ENCODE measurements at regions not wholly inside any gene's neighbourhood (a gene's known extent, or its start where the extent isn't known, plus 50 kb on each side); places are given as distances from the start of the nearest gene placed in this dataset.

DNA sequence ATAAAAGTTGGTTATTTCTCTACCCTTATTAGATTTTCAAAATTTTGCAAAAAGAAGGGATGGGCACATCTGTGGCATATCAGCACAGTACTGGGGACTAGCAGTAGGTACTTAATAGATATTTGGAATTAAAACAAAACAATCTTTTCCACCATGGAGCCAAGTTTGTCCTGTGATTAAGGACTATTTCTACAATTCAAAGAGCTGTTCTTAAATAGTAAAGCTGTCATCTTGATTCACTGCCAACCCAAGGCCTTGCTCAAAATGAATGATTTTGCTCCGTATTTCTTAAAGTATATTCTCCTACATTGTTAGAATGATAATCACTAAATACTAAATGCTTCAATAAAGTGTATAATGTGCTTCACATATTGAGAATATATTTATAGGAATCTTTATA is 169.9 kb downstream of the S1PR1 start:
- ChIA-PET POLR2A (no interaction called here), CTCF (no interaction called here)
- H3K27me3 ChIP-seq (ENCODE audit: control insufficient read depth, insufficient read depth, low read length): no peaks in the 10 kb centered on the region
- DNase-seq (ENCODE audit: low read depth, low spot score): no peak
- H3K4me1 ChIP-seq (ENCODE audit: control insufficient read depth, insufficient read depth, low read length): no peaks in the 10 kb centered on the region
- in situ Hi-C loops (cut with HindIII; ENCODE audit: low pct_unique_long_range_greater_than_20kb, low sequenced_read_pairs) (no loop called here), intact Hi-C loops (cut with micrococcal nuclease; ENCODE audit: unreplicated experiment) (no loop called here)
- TF ChIP-seq SIN3A (IDR thresholded peaks at IDR 0.05; ENCODE audit: borderline replicate concordance, insufficient read depth, low read depth, low read length) (no peak), TCF7L2 (IDR thresholded peaks at IDR 0.05; ENCODE audit: low read depth, low read length) (no peak), POLR2AphosphoS5 (IDR thresholded peaks at IDR 0.05; ENCODE audit: low read depth, low read length) (no peak)
- TF ChIP-seq, protein P1, sequence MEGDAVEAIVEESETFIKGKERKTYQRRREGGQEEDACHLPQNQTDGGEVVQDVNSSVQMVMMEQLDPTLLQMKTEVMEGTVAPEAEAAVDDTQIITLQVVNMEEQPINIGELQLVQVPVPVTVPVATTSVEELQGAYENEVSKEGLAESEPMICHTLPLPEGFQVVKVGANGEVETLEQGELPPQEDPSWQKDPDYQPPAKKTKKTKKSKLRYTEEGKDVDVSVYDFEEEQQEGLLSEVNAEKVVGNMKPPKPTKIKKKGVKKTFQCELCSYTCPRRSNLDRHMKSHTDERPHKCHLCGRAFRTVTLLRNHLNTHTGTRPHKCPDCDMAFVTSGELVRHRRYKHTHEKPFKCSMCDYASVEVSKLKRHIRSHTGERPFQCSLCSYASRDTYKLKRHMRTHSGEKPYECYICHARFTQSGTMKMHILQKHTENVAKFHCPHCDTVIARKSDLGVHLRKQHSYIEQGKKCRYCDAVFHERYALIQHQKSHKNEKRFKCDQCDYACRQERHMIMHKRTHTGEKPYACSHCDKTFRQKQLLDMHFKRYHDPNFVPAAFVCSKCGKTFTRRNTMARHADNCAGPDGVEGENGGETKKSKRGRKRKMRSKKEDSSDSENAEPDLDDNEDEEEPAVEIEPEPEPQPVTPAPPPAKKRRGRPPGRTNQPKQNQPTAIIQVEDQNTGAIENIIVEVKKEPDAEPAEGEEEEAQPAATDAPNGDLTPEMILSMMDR (IDR thresholded peaks at IDR 0.05): no peak
- TF ChIP-seq, protein P2, sequence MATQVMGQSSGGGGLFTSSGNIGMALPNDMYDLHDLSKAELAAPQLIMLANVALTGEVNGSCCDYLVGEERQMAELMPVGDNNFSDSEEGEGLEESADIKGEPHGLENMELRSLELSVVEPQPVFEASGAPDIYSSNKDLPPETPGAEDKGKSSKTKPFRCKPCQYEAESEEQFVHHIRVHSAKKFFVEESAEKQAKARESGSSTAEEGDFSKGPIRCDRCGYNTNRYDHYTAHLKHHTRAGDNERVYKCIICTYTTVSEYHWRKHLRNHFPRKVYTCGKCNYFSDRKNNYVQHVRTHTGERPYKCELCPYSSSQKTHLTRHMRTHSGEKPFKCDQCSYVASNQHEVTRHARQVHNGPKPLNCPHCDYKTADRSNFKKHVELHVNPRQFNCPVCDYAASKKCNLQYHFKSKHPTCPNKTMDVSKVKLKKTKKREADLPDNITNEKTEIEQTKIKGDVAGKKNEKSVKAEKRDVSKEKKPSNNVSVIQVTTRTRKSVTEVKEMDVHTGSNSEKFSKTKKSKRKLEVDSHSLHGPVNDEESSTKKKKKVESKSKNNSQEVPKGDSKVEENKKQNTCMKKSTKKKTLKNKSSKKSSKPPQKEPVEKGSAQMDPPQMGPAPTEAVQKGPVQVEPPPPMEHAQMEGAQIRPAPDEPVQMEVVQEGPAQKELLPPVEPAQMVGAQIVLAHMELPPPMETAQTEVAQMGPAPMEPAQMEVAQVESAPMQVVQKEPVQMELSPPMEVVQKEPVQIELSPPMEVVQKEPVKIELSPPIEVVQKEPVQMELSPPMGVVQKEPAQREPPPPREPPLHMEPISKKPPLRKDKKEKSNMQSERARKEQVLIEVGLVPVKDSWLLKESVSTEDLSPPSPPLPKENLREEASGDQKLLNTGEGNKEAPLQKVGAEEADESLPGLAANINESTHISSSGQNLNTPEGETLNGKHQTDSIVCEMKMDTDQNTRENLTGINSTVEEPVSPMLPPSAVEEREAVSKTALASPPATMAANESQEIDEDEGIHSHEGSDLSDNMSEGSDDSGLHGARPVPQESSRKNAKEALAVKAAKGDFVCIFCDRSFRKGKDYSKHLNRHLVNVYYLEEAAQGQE (IDR thresholded peaks at IDR 0.05; ENCODE audit: insufficient read depth in 1 of 2, low read depth in 2 of 2, low read length in 1 of 2): no peak
- ATAC-seq: no peak
- H3K27ac ChIP-seq (ENCODE audit: low read length): no peak overlapping the region
- H3K4me3 ChIP-seq (ENCODE audit: low read depth in 2 of 2, low read length in 2 of 2): no peak overlapping the region
- no TSS peak for BruUV-seq (replicated peaks)
- no peaks in the 10 kb centered on the region for H3K9me3 ChIP-seq (ENCODE audit: control insufficient read depth, insufficient read depth, low read depth, low read length)
- no peaks in the 10 kb centered on the region for H3K36me3 ChIP-seq (ENCODE audit: control insufficient read depth, insufficient read depth, low read length)

DNA sequence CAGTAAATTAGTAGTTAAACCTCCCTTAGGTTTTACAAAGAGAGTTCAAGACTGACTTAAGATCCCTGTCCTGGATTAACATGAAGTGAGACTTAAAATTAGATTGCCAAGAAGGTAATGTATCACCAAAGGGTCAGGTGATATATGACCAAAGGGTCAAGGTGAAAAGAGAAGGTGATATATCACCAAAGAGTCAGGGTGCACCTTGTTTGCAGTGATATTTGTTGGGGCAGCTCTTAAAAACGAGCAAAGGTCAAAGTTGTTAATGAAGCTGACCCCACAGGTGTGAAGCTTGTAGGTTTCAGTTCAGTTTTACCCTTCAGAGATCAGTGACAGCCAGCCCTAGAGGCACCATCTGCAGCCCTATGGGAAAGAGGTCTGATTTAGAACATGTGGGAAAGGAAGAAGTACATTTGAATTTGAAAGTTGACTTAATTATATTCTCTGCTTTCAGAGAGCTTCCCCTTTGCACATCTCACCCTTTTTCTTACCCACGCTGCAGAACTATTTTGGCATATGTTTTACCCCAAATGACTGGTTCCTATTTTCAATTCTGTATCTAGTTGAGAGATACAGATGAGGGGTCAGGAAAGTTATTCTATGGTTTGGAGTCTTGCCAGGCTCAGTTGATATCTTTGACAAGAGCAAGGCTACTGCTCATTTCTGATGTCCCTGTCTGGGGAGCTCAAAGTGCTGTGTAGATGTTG is 170.8 kb downstream of the S1PR1 start:
- no peak overlapping the region for H3K27ac ChIP-seq (ENCODE audit: low read length)
- in situ Hi-C loops (cut with HindIII; ENCODE audit: low pct_unique_long_range_greater_than_20kb, low sequenced_read_pairs) (no loop called here), intact Hi-C loops (cut with micrococcal nuclease; ENCODE audit: unreplicated experiment) (no loop called here)
- TF ChIP-seq, protein P2 (IDR thresholded peaks at IDR 0.05; ENCODE audit: insufficient read depth in 1 of 2, low read depth in 2 of 2, low read length in 1 of 2): no peak
- TF ChIP-seq, protein P1 (IDR thresholded peaks at IDR 0.05): no peak
- TF ChIP-seq POLR2AphosphoS5 (IDR thresholded peaks at IDR 0.05; ENCODE audit: low read depth, low read length) (no peak), SIN3A (IDR thresholded peaks at IDR 0.05; ENCODE audit: borderline replicate concordance, insufficient read depth, low read depth, low read length) (no peak), TCF7L2 (IDR thresholded peaks at IDR 0.05; ENCODE audit: low read depth, low read length) (no peak)
- DNase-seq (ENCODE audit: low read depth, low spot score) (no peak), ATAC-seq (no peak)
- no peaks in the 10 kb centered on the region for H3K4me1 ChIP-seq (ENCODE audit: control insufficient read depth, insufficient read depth, low read length)
- no TSS peak for BruUV-seq (replicated peaks)
- H3K27me3 ChIP-seq (ENCODE audit: control insufficient read depth, insufficient read depth, low read length): no peaks in the 10 kb centered on the region
- H3K9me3 ChIP-seq (ENCODE audit: control insufficient read depth, insufficient read depth, low read depth, low read length): no peaks in the 10 kb centered on the region
- no peak overlapping the region for H3K4me3 ChIP-seq (ENCODE audit: low read depth in 2 of 2, low read length in 2 of 2)
- ChIA-PET POLR2A (no interaction called here), CTCF (no interaction called here)
- H3K36me3 ChIP-seq (ENCODE audit: control insufficient read depth, insufficient read depth, low read length): no peaks in the 10 kb centered on the region

All from Panc1 (cell line).